ENCODE measurements at regions not wholly inside any gene's neighbourhood (a gene's known extent, or its start where the extent isn't known, plus 50 kb on each side); places are given as distances from the start of the nearest gene placed in this dataset.

GRCh38 chr11:123284454-123284853, 89.4 kb upstream of the CLMP start:
- 41% methylated on average over 2 of the region's 2 CpGs for WGBS (ENCODE audit: low lambda C conversion rate)
- H4K20me1 ChIP-seq (ENCODE audit: insufficient read depth, low read length): no peaks in the 10 kb centered on the region
- no peak overlapping the region for H2AFZ ChIP-seq (ENCODE audit: low read length)
- DNase-seq (ENCODE audit: low spot score) (no peak), ATAC-seq (no peak), FAIRE-seq (no peak)
- no peak overlapping the region for H3K4me3 ChIP-seq (replicated peaks in 1 of 3; ENCODE audit: insufficient read depth in 1 of 3, low read depth in 2 of 3, low read length in 3 of 3)
- intact Hi-C loops (cut with micrococcal nuclease; ENCODE audit: unreplicated experiment): no loop called here
- H3K9ac ChIP-seq (ENCODE audit: insufficient read depth, low read depth, low read length): no peak overlapping the region
- TF ChIP-seq GMEB1 (CRISPR knock-in tag; IDR thresholded peaks at IDR 0.05; ENCODE audit: borderline replicate concordance): no peak
- TF ChIP-seq TOPORS (CRISPR knock-in tag; IDR thresholded peaks at IDR 0.05): no peak
- no peak overlapping the region for H3K27ac ChIP-seq (ENCODE audit: extremely low read length, insufficient read depth, low read length)
- peaks cover 0 to 9% of the 10 kb centered on the region in 2 experiments; a peak in 2 of 5 replicates for H3K27me3 ChIP-seq (ENCODE audit: control insufficient read depth in 1 of 2, insufficient read depth in 2 of 2, low read length in 2 of 2)
- H3K4me1 ChIP-seq (ENCODE audit: insufficient read depth, low read length): no peaks in the 10 kb centered on the region
- no peaks in the 10 kb centered on the region for H3K36me3 ChIP-seq (replicated peaks in 1 of 2; ENCODE audit: control insufficient read depth in 1 of 2, insufficient read depth in 2 of 2, low read length in 2 of 2)
- no TSS peak for BruUV-seq (replicated peaks)
- H3K79me2 ChIP-seq (ENCODE audit: insufficient read depth, low read length): no peaks in the 10 kb centered on the region
- in situ Hi-C loops (cut with HindIII; ENCODE audit: extremely low pct_ligation_motif_present, low pct_unique_long_range_greater_than_20kb): no loop called here
- no peak overlapping the region for H3K4me2 ChIP-seq (ENCODE audit: low read depth, low read length)
- no peaks in the 10 kb centered on the region for H3K9me3 ChIP-seq (ENCODE audit: low read length)
- ChIA-PET POLR2A (no interaction called here), CTCF (ENCODE audit: low intra/inter-chr PET ratio, low total read pairs) (no interaction called here)

- 2% methylated on average over 6 of the region's 6 CpGs for WGBS (ENCODE audit: low lambda C conversion rate)
- ATAC-seq (no peak), FAIRE-seq (no peak), DNase-seq (ENCODE audit: low spot score) (no peak)
- Histone ChIP-seq H3K9ac (ENCODE audit: insufficient read depth, low read depth, low read length) (no peak overlapping the region), H3K4me3 (replicated peaks in 1 of 3; ENCODE audit: insufficient read depth in 1 of 3, low read depth in 2 of 3, low read length in 3 of 3) (no peak overlapping the region), H3K27ac (ENCODE audit: extremely low read length, insufficient read depth, low read length) (no peak overlapping the region), H3K4me2 (ENCODE audit: low read depth, low read length) (no peak overlapping the region), H3K36me3 (replicated peaks in 1 of 2; ENCODE audit: control insufficient read depth in 1 of 2, insufficient read depth in 2 of 2, low read length in 2 of 2) (no peaks in the 10 kb centered on the region), H3K9me3 (ENCODE audit: low read length) (no peaks in the 10 kb centered on the region), H3K4me1 (ENCODE audit: insufficient read depth, low read length) (no peaks in the 10 kb centered on the region), H2AFZ (ENCODE audit: low read length) (no peak overlapping the region), H4K20me1 (ENCODE audit: insufficient read depth, low read length) (no peaks in the 10 kb centered on the region), H3K27me3 (ENCODE audit: control insufficient read depth in 1 of 2, insufficient read depth in 2 of 2, low read length in 2 of 2) (peaks cover 0 to 9% of the 10 kb centered on the region in 2 experiments; a peak in 2 of 5 replicates), H3K79me2 (ENCODE audit: insufficient read depth, low read length) (no peaks in the 10 kb centered on the region)
- intact Hi-C loops (cut with micrococcal nuclease; ENCODE audit: unreplicated experiment) (no loop called here), in situ Hi-C loops (cut with HindIII; ENCODE audit: extremely low pct_ligation_motif_present, low pct_unique_long_range_greater_than_20kb) (no loop called here)
- ChIA-PET POLR2A (no interaction called here), CTCF (ENCODE audit: low intra/inter-chr PET ratio, low total read pairs) (no interaction called here)
- no TSS peak for BruUV-seq (replicated peaks)
- TF ChIP-seq POLR2G (IDR thresholded peaks at IDR 0.05; ENCODE audit: low read depth, low read length): no peak
- TF ChIP-seq TMF1 (CRISPR knock-in tag; IDR thresholded peaks at IDR 0.05; ENCODE audit: low read depth): no peak
- TF ChIP-seq RNF2 (conservative IDR thresholded peaks at IDR 0.05; ENCODE audit: low read depth): no peak
- TF ChIP-seq E2F1 (CRISPR knock-in tag; IDR thresholded peaks at IDR 0.05): no peak
- no peak for TF ChIP-seq IKZF4 (CRISPR knock-in tag; IDR thresholded peaks at IDR 0.05; ENCODE audit: borderline replicate concordance, low read depth, not compliant biosample characterization)
- no peak for TF ChIP-seq YEATS4 (CRISPR knock-in tag; IDR thresholded peaks at IDR 0.05; ENCODE audit: borderline replicate concordance)
- TF ChIP-seq HBP1 (CRISPR knock-in tag; IDR thresholded peaks at IDR 0.05; ENCODE audit: low read depth): no peak
- TF ChIP-seq PHF20 (CRISPR knock-in tag; IDR thresholded peaks at IDR 0.05): no peak
- no peak for TF ChIP-seq GRHL1 (CRISPR knock-in tag; conservative IDR thresholded peaks at IDR 0.05)
- no peak for TF ChIP-seq TSC22D2 (CRISPR knock-in tag; IDR thresholded peaks at IDR 0.05; ENCODE audit: borderline replicate concordance)
These were observed 87.5 kb upstream of the CLMP start for GRCh38 chr11:123282597-123282996.

All from HepG2 (cell line).